Inflammatory macrophage treated with lipopolysaccharide for 1 hour (primary cell): ENCODE measurements at regions not wholly inside any gene's neighbourhood (a gene's known extent, or its start where the extent isn't known, plus 50 kb on each side); places are given as distances from the start of the nearest gene placed in this dataset.
A peak's percentile ranks its signal among the peaks of the same experiment; 100 is the strongest.

Experiments
- DNase-seq, 2 donors: peaks; one replicate each; pipeline ENCODE4 v3.0.0-alpha.2; 2020 to 2022

DNA sequence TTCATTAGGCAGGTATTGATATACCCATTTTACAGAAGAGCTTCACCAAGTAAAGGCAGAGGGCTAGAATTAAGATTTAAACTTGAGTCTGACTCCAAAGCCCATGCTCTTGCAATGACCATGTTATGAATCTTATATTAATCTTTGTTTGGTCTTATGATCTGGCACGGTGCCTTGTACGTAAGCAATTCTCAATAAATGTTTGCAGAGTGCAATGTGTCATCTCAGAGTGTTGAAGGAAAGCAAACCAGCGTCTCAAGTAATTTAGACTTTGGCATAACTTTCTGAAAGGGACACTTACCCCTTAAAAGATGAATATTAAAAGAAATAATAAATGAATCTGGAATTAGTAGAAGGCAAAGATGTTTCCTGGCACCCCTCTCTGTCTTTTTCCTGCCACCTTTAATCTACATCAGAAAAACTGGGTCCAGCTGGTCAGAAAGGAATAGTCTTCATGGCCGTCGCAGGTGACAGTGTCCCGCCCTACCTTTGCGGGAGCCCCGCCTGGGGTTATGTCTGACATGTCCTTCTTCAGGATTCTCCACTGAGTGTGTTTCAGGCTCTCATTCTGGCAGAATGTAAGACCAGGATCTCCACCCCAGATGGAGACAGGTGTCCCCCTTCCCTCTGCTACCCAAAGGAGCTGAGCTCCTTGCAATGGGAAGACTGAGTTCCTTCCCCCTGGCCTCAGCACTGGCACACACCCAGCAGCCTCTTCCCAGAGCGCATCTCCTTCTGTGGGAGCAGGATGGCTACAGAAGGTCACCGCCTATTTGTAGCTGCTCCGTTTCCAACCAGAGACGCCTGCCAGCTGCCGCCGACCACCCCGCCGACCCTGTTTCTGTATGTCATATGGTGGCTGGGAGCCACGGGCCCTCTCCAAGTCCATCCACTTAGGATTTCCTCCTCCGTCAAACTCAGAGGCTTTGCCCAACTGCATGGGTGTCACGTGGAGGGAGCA is 266.3 kb upstream of the ECI2 start:
- DNase-seq = no peak

DNA sequence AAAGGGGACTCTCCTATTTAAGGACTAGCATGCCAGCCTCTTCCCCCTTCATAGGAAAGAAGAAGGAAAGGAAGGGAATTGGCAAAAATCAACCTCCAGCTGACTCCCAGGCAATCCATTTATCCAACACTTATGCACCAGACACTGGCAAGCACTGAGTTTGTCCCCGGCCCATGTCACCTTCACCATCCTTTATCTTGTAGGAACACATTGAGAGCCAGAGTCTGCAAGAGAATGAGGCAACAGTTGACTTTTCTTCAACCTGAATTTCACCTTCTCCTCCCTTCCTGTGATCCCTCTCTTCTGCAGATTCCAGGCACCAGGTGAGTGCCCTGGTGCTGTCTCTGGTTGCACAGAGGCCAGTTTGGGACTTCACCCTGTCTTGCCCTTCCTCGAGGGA is 264.3 kb upstream of the ECI2 start:
- DNase-seq = no peak

DNA sequence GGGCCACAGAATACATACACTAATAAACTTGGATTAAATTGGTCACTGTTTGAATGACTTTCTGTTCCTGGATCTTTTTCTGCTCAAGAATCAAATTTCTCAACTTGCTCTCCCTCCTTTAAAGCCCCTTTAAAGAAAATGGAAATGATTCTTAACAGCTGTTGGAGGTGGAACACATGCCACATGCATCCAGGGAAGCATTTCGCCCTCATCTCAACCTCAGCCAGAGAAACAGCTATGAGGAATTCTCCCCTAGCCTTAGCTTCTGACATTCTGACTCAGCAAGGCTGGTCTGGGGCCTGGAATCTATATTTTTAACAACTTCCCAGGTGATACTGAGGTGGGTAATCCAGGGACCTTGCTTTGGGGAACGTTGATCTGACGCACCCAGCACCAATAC is 263.4 kb upstream of the ECI2 start:
- DNase-seq = no peak

DNA sequence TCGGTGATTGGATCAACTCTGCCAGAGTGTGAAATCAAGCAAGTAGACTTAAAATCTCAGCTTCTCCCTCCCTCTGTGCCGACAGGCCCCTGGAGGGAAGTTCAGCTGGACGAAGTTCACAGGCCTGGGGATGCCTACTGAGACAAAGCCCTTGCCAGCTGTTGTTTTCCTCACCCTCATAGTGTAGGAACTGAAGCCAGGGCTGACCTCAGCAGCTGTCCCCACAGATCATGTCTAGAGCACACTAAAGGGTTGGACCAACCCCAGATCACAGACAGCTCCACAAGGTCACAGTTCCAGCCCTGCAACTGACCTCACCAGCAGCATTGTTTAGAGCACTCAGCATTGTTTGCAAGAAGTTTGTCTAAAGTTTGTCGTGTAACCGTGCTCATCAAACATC is 261.9 kb upstream of the ECI2 start:
- DNase-seq = no peak

DNA sequence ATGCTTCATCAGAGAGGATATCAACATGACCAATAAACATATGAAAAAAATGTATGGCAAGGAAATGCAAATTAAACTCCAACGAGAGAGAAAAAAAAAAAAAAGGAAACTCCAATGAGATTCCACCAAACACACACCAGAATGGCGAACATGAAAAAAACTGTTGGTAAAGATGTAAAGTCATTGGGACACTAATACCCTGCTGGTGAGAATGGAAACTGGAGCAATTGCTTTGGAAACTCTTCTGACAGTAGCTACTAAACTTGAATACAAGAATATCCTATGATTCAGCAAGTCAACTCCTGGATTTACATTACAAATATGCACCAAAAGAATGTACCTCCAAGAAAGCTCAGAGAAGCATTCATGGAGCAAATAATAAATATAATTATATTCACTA is 260.7 kb upstream of the ECI2 start:
- DNase-seq = no peak

GRCh38 chr6:4395386-4395785 is 260.0 kb upstream of the ECI2 start:
- DNase-seq = no peak

- peak; percentile 25 to 50 for DNase-seq
Measured at GRCh38 chr6:4394786-4395185, 259.4 kb upstream of the ECI2 start.

DNA sequence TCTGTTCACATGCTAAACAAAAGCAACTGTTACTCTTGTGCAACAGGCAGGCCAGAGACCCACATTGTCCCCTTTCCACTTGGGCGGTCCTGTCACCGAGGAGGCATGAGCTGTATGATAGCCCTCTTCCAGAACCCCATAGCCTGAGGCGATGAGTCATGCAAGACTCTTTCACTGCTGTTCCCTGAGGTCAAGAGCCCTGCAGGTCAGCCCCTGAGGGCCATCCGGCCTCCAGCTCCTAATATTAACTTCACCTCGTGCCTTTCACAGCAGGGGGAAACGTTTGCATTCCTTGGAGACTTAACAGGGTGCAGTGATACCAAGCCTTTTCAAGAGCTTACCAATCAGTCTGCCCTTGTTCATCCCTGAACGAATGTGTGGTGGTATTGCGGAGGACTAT is 253.3 kb upstream of the ECI2 start:
- DNase-seq = no peak

GRCh38 chr6:4384656-4385055 is 249.3 kb upstream of the ECI2 start:
- no peak for DNase-seq

DNA sequence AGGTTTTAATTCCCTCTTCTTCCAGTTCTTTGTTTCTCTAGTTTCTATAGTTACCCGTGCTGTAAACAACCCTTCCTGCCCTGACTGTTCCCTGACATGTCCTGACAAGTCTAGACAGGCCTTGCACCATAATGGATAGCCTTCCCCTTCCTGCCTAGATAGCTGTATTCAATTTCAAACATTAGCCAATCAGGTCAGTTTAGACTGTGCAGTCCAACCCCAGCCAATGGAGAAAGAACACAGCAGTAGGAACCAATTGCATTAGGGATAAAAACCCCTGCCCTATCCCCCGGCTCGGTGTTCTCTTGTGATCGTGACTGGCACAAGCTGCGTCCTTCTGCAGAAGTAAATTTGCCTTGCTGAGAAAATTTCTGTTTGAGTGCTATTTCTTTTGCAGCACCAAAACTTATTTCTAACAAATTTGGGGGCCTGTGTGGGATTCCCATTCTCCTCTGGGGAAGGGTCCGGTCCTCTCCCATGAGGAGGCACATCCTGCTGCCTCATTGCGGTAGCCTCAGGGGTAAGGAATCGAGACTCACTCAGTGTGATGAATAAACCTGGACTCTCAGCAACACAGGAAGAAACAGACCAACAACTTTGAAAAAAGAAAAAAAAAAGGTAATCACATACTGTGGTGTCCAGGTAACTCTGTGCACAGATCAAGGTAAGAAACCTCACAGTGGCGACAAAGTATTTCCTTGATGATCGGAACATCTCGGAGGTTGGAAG is 248.7 kb upstream of the ECI2 start:
- no peak for DNase-seq

DNA sequence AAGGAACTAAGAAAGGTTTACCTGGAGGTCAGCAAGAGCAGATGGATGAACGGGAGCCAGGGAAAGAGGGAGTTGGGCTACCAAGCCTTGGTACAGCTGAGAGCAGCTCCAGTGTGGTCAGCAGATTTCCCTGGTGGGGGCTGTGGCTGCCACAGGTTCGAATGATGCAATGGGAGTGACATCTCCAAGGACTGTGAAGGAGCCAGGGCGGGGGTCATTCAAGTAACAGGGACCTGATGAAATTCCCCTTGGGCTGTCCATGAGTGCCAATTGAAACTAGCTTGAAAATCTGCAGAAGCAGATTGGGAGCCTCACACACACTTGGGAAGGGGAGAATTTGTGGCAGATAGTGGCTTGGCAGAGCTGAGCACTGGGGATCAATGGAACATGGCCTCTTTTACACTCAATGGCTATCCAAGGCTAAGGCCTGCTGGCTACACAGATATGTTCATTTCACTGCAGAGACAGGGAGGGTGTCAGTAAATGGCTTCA is 247.0 kb upstream of the ECI2 start:
- DNase-seq = no peak

DNA sequence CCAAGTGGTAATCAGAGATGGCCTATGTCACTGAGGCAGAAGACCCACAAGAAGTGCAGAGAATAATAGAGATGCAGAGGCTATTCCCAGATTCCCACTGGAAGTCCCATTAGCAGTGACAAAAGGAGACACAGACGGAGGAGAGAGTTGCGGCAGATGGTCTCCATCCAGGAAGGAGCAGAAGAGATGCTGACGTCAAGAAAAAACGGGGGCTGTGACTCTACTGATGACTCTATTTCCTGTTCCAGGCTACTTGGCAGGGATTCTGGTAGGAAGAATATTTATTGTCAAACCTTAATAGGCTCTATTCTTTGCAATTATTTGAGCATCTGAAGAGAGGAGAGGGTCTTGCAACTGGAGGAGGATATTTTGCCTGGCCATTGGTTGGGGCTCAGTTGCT is 246.0 kb upstream of the ECI2 start:
- DNase-seq = no peak

GRCh38 chr6:4380881-4381281 is 245.5 kb upstream of the ECI2 start:
- DNase-seq = no peak

DNA sequence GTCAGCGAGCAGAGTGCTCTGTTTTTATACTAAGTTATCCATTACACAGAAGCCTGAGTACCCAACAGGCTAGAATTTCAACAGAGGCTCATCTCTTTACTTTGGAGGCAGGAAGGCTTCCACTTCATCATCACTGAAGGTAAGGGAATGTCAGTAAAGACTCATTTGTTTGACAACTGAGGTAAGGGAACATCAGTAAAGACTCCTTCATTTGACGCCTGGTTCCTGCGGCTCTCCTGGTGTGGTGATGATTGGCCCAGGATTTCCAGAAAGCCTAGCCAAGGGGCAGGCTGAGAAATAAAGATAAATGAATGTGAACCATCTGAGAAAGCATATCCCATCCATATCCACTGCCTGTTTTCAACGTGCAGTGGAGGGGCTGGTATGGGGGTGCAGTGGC is 244.6 kb upstream of the ECI2 start:
- no peak for DNase-seq

GRCh38 chr6:4378319-4378996 is 243.1 kb upstream of the ECI2 start:
- DNase-seq = no peak

DNA sequence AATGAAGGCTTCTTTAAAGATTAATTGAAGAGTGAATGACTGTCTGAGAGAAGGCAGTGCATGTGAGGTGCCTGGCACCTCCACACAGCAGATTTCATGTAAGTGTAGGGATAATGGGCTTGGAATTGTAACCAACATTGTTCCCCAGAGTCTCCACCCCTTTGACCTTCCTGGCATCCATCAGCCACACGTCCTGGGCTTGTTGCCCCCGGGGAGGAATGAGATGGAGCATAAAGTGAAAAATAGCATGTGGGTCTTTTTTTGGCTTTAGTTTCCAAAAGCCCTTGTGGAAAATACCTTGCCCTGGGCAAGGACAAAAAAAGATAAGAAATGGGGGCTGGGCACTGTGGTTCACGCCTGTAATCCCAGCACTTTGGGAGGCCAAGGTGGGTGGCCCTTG is 242.2 kb upstream of the ECI2 start:
- DNase-seq = no peak

DNA sequence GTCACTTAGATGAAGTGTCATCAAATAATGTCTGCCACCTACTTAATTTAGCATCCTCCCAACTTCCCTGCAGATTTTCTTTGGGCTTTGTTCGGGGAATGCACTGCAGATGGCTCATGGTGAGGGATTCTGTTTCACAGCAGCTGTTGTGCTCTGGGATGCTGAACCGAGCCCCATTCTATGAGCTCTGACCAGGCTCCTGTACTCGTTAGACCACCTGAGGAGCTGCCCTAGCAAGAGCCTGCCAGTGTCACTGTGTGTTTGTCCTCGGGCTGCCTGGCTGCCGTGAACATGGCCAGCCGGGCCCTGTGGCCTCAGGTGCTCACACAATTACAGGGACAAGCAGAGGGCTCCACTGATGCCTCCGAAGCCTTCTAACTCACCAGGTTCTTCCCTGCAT is 238.8 kb upstream of the ECI2 start:
- DNase-seq = no peak

DNA sequence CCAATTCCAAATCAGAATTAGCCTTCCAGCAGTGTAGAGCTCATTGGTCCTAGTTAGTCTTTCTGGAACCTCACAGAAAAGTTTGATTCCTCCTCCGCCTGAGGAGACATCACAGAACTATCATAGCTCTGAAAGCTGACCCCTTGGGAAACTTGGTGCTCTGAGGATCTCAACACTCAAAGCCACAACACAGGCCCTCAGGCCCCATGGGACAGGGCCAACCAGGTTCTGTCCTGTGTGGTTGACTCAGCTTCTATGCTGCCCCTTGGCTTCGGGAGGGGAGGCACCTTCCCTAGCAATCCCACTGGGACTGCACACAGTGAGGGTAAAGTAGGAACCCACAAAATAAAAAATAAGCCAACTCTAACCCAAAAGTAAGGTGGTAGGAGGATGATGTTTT is 237.5 kb upstream of the ECI2 start:
- DNase-seq = no peak

GRCh38 chr6:4371207-4371921 is 236.0 kb upstream of the ECI2 start:
- DNase-seq = no peak

- DNase-seq = no peak
Measured at GRCh38 chr6:4370066-4370465, 234.7 kb upstream of the ECI2 start.

GRCh38 chr6:4369616-4370015 is 234.2 kb upstream of the ECI2 start:
- DNase-seq = no peak

DNA sequence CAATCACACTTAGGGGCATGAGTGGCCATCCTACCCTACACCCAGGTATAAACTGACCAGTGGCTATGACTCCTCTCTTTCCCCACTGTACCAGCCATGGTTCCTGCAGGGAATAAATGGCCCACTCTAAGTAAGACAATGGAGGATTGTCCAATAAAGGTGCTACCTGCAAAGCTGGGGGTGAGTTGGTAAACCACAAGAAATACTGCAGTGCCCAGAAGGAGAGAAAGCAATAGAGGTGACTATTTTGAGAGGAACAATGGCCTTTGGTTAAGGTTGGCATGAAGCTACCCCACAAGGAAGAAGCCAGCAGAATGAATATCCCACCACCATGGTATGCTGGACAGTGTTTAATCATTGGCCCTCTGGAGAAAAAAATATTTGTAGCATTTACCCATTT is 233.3 kb upstream of the ECI2 start:
- DNase-seq = no peak

GRCh38 chr6:4367643-4368042 is 232.3 kb upstream of the ECI2 start:
- no peak for DNase-seq
